GM18502 (cell line): ENCODE measurements at regions not wholly inside any gene's neighbourhood (a gene's known extent, or its start where the extent isn't known, plus 50 kb on each side); places are given as distances from the start of the nearest gene placed in this dataset.

Source experiments
- ATAC-seq: cut with Tn5 transposase; IDR thresholded peaks from one replicate; pipeline ENCODE4 v1.9.1; 2021; ENCODE audit warnings: mild to moderate bottlenecking; ENCODE audit not compliant: unreplicated experiment, poor library complexity

DNA sequence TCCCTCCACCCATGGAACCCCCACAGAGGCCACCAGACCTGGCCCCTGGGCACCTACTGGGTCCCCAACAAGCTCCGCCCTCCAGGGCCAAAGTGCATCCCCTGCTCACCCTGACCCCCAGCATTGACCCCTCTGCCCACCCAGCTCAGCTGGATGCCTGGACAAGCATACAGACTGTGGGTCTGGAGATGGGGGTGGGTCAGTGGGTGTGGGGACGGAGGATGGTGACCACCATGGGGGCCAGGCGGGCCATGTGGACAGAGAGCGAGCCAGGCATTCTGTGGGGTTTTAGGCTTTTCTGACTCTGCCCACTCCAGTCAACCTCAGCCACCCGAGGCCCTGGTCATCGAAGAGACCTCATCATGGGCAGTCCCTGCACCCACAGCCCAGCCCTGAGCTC lies 183.7 kb downstream of the BRD1 start:
- no peak for ATAC-seq

DNA sequence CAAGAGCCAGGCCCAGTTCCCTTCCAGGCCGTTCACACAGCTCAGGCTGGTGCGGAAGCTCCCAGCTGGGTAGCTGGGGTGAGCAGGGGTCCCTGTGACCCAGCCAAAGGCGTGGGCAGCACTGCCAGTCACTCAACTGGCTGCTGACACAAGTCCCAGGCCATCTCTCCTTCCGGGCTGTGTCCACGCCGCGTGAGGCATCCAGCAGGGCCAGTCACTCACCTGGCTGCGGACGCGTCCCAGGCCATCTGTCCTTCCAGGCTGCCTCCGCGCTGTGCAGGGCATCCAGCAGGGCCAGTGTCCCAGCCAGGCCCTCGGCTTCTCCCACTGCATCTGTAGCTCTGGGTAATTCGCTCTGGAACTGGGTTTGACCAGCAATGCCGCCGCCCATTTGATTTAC lies 184.2 kb downstream of the BRD1 start:
- ATAC-seq, result no peak

DNA sequence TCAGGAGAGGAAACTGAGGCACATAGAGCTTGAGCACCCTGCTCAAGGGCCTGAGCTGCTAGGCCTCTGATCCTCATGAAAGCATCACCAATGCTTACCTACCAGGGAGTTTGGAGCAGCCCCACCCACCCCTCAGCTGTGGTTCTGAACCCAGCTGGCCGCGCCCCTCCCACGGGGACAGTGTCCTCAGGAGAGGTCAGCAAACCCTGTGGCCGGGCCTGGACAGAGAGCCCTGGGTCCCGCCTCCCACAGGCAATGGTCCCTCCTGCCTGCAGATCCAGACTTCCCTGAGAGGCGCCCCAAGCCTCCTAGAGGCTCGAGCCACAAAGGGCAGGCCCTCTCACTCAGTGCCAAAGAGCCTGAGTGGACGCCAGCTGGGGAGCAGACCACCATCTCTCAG lies 184.9 kb downstream of the BRD1 start:
- ATAC-seq, result no peak

DNA sequence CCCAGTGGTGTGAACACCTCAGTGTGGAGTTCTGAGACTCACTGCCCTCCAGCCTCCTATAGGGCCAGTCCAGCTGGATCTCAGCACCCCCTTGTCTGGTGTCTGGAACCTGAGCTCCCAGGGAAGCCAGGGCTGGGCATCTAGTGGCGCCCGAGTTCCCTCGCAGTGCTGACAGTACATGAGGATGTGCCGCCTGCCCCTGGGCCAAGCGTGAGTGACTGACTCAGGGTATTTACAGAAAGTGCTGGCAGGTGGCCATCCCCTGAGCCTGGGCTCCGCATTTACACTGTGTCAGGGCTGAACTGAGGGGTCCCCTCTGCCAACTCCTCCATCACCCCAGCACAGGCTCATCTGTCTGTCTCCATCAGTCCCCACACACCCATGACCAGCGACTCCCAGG lies 185.3 kb downstream of the BRD1 start:
- ATAC-seq, result no peak

DNA sequence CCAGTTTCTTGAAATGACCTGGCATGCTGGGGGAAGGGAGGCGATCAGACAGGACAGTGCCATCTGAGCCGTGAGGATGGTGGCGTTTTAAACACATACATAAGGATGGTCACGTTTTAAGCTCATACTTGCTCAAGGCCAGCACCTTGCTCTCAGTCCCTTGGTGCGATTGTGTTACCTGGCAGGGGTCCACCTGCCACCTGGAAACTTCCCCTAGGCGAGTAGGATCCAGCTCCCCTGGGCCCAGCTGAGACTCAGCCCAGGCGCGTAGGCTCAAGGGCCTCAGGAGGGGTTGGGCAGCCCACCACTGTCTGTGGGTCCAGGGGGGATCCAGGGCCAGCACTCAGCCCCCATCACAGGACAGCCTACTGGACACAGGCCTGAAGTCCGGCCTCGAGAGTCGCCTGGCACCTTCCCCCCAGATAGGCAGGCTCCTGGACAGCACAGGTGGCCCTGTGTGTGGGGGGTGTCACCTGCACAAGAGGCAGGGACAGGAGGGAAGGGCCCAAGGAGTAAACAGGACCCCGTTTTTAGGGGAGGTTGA lies 185.8 kb downstream of the BRD1 start:
- no peak for ATAC-seq

DNA sequence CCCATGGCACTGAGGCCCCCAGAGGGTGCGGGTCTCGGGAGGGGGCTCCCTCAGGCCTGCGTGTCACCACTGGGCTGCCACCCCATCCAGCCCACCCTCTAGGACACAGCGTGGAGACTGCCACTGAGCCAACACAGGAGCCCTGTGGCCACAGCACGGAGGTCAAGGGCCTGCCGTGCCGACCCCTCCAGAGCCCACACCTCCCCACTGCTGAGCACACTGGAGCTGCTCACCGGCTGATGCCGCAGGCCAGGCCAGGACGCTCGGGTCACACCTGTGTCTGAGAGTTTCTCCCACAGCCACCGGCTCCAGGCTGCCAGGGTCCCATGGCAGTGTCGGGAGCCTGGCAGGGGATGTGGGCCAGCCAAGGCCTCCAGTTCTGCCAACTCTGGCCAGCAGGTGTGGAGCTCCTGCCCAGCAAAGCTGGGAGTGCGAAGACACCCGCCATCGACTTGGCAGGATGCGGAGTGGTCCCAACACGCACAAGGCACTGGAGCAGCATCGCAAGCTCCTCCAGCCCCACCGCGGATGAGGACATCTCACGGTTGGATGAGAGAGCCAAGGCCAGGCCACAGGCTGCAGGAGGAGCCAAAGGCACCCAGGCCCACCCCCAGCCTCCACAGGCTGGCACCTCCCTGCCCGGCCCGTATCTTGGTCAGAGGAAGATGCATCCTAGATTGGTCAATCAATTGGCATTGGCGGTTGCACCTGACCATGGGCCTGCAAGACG lies 187.1 kb downstream of the BRD1 start:
- ATAC-seq, result no peak

DNA sequence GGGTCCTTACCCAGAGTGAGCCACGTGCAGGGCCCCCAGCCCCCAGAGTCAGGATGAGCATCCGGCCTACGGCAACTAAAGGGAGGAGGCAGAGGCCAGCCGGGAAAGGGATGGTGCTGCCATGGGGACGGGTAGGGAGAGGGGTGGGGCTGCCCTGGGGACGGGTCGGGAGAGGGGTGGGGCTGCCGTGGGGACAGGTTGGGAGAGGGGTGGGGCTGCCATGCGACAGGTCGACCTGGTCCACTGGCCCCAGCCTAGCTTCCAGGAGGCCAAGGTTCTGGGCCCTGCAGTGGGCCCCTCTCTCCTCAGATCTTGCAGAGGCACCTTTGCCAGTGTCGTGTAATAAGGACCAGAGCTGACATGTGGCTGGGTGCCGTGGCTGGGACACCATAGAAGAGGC lies 187.7 kb downstream of the BRD1 start:
- ATAC-seq, result no peak

GRCh38 chr22:49638788-49639187 lies 188.9 kb downstream of the BRD1 start:
- ATAC-seq, result no peak

GRCh38 chr22:49638001-49638400 lies 189.7 kb downstream of the BRD1 start:
- no peak for ATAC-seq

GRCh38 chr22:49637255-49637760 lies 190.4 kb downstream of the BRD1 start:
- ATAC-seq, result no peak

GRCh38 chr22:49636649-49637048 lies 191.0 kb downstream of the BRD1 start:
- ATAC-seq, result no peak

GRCh38 chr22:49636214-49636613 lies 191.5 kb downstream of the BRD1 start:
- no peak for ATAC-seq

DNA sequence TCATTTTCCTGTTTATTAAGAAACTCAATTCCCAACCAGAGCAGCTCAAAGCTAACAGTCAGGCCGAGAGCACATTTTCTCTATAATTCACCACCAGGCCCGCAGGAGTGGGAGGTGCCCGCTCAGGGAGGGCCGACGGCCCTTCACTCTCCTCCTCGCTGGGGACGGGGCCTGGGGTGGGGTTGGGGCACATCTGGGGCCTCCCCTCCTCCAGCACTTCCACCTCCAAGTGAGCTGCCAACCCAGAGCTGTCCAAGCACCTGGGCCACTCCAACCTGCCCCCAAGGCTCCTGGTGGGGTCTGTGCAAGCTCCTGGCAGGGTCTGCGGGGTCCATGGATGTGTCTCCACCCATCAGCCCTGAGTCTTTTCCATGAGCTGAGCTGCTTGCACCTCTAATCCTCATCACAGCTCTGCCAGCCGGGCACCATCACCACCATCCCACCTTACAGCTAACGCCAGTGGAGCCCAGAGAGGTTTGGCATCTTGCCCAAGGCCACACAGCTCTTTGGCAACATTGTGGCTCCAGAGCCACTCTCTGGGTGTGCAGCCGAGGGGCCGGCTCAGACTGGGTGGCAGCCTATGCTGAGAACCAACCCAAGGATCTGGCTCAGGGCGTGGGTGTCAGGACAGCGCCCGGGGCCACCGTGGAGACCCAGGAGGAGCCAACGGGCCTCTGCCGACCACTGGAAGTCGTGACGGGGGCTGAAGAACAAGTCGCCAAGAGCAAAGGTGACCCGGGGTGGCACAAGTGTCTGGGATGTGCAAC lies 193.5 kb downstream of the BRD1 start:
- ATAC-seq, result no peak

- ATAC-seq, result no peak
Observed at GRCh38 chr22:49633010-49633324, 194.7 kb downstream of the BRD1 start.

DNA sequence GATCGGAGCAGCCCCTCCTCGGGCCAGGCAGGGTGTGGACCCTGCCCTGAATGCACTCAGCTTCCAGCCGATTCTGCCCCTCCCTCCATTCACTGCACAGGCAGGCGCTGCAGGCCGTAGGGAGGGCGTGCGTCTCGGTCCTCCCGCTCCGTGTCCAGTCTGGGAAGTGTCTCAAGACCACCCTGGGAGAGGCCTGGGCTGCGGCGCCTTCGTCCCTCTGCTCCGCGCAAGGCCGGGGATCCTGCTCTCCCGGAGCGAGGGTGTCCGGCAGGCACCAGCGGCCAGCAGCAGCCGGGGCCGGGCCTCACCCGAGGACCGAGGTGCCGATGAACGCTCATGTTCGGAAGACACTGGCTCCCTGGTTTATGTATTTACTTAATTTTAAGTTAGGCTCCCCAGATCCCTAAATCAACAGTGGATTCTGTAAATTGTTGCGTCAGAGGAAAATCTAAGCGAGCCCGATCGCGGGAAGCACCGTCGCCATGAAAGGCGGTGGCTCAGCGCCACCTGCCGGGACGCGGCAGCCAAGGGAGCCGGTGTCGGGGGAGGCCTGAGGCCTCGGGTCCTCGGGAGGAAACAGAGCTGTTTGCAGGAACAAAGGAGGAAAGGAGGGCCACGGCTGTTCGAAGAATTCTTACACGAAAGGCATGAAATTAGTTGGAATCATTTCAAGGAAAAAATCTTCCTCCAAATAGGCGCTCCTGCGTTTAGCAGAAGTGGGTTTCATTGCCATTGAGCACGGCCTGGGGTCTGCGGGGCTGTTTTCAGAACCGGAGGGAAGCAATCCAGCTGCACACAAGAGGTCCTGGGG lies 195.3 kb downstream of the BRD1 start:
- no peak for ATAC-seq

- no peak for ATAC-seq
Observed at GRCh38 chr22:49630448-49630946, 197.2 kb downstream of the BRD1 start.

GRCh38 chr22:49629586-49630447 lies 197.9 kb downstream of the BRD1 start:
- no peak for ATAC-seq

- ATAC-seq, result no peak
Observed at GRCh38 chr22:49629261-49629570, 198.5 kb downstream of the BRD1 start.

GRCh38 chr22:49628391-49629260 lies 199.0 kb downstream of the BRD1 start:
- no peak for ATAC-seq
